H9 (cell line): ENCODE measurements at regions not wholly inside any gene's neighbourhood (a gene's known extent, or its start where the extent isn't known, plus 50 kb on each side); places are given as distances from the start of the nearest gene placed in this dataset.

Source experiments
- DNase-seq: peaks from one replicate; pipeline ENCODE4 v3.0.0-alpha.2; 2017
- H2AFZ ChIP-seq: one replicate; pipeline ENCODE4 v1.6.1; 2013; ENCODE audit warnings: mild to moderate bottlenecking, low read length, control low read depth, moderate library complexity
- H2AK5ac ChIP-seq: 2 replicates; pipeline ENCODE4 v1.6.1; 2013; ENCODE audit warnings: low read length, control low read depth, mixed read lengths; ENCODE audit not compliant: insufficient read length
- H2BK120ac ChIP-seq: one replicate; pipeline ENCODE4 v1.6.1; 2013; ENCODE audit warnings: low read depth, mild to moderate bottlenecking, low read length, control low read depth, inconsistent platforms; ENCODE audit not compliant: poor library complexity, severe bottlenecking
- H2BK12ac ChIP-seq: 2 replicates; pipeline ENCODE4 v1.6.1; 2013; ENCODE audit warnings: low read length, control low read depth, mixed read lengths, low read depth; ENCODE audit not compliant: insufficient read length
- H2BK15ac ChIP-seq: 2 replicates; pipeline ENCODE4 v1.6.1; 2013; ENCODE audit warnings: low read depth, low read length, control low read depth
- H2BK20ac ChIP-seq: one replicate; pipeline ENCODE4 v1.6.1; 2013; ENCODE audit warnings: low read depth, mild to moderate bottlenecking, low read length, control low read depth, inconsistent platforms; ENCODE audit not compliant: poor library complexity, severe bottlenecking
- H2BK5ac ChIP-seq: 2 replicates; pipeline ENCODE4 v1.6.1; 2013; ENCODE audit warnings: low read length, control low read depth, mixed read lengths; ENCODE audit not compliant: insufficient read length
- H3K14ac ChIP-seq: 2 replicates; pipeline ENCODE4 v1.6.1; 2013; ENCODE audit warnings: low read length, control low read depth; ENCODE audit not compliant: insufficient read depth
- H3K18ac ChIP-seq: 2 replicates; pipeline ENCODE4 v1.6.1; 2013; ENCODE audit warnings: low read depth, mild to moderate bottlenecking, mixed read lengths, low read length, control low read depth; ENCODE audit not compliant: insufficient read length
- H3K23ac ChIP-seq: 2 replicates; pipeline ENCODE4 v1.6.1; 2013; ENCODE audit warnings: low read length, control low read depth, mixed read lengths, low read depth; ENCODE audit not compliant: insufficient read length
- H3K23me2 ChIP-seq: 2 replicates; pipeline ENCODE4 v1.6.1; 2013; ENCODE audit warnings: low read depth, mild to moderate bottlenecking, mixed read lengths, low read length, control low read depth; ENCODE audit not compliant: insufficient read length, poor library complexity, severe bottlenecking
- H3K27ac ChIP-seq: 2 replicates; pipeline ENCODE4 v1.5.1; 2013; ENCODE audit warnings: low read length, control low read depth, mixed read lengths, low read depth; ENCODE audit not compliant: insufficient read length
- H3K27me3 ChIP-seq: 2 replicates; pipeline ENCODE4 v1.6.1; 2013; ENCODE audit warnings: low read length, control low read depth, inconsistent platforms; ENCODE audit not compliant: insufficient read depth
- H3K4ac ChIP-seq: 2 replicates; pipeline ENCODE4 v1.6.1; 2013; ENCODE audit warnings: low read depth, mild to moderate bottlenecking, control low read depth, inconsistent platforms, low read length, moderate library complexity
- H3K4me1 ChIP-seq: 2 replicates; pipeline ENCODE4 v1.6.1; 2013; ENCODE audit warnings: low read length, control low read depth, inconsistent platforms; ENCODE audit not compliant: insufficient read depth
- H3K4me2 ChIP-seq: 2 replicates; pipeline ENCODE4 v1.6.1; 2013; ENCODE audit warnings: low read length, control low read depth, mixed read lengths; ENCODE audit not compliant: insufficient read length, insufficient read depth
- H3K56ac ChIP-seq: 2 replicates; pipeline ENCODE4 v1.6.1; 2013; ENCODE audit warnings: low read depth, mild to moderate bottlenecking, mixed read lengths, low read length, control low read depth; ENCODE audit not compliant: insufficient read length
- H3K79me1 ChIP-seq: 2 replicates; pipeline ENCODE4 v1.6.1; 2013; ENCODE audit warnings: low read depth, mild to moderate bottlenecking, moderate library complexity, low read length, control low read depth, inconsistent platforms; ENCODE audit not compliant: insufficient read depth, poor library complexity, severe bottlenecking
- H3K79me2 ChIP-seq: 2 replicates; pipeline ENCODE4 v1.6.1; 2013; ENCODE audit warnings: low read length, control low read depth, inconsistent platforms; ENCODE audit not compliant: insufficient read depth
- H3K9ac ChIP-seq: 2 replicates; pipeline ENCODE4 v1.6.1; 2013; ENCODE audit warnings: low read length, control low read depth, mixed read lengths; ENCODE audit not compliant: insufficient read length; ENCODE audit errors: extremely low read depth
- H3K9me3 ChIP-seq: one replicate; pipeline ENCODE4 v1.6.1; 2013; ENCODE audit warnings: low read depth, low read length, inconsistent platforms; ENCODE audit not compliant: control insufficient read depth
- H3T11ph ChIP-seq: one replicate; pipeline ENCODE4 v1.6.1; 2013; ENCODE audit warnings: mild to moderate bottlenecking, low read length, control low read depth, inconsistent platforms
- H4K20me1 ChIP-seq: one replicate; pipeline ENCODE4 v1.6.1; 2013; ENCODE audit not compliant: control insufficient read depth, insufficient read length, insufficient read depth
- H4K5ac ChIP-seq: 2 replicates; pipeline ENCODE4 v1.6.1; 2013; ENCODE audit warnings: low read depth, mild to moderate bottlenecking, mixed read lengths, low read length, control low read depth; ENCODE audit not compliant: insufficient read length
- H4K8ac ChIP-seq: replicated peaks from 2 replicates; pipeline ENCODE4 v1.6.1; 2013; ENCODE audit warnings: low read length, control low read depth, mixed read lengths, low read depth; ENCODE audit not compliant: insufficient read length
- H4K91ac ChIP-seq: 2 replicates; pipeline ENCODE4 v1.6.1; 2013; ENCODE audit warnings: low read depth, mild to moderate bottlenecking, moderate library complexity, mixed read lengths, low read length, control low read depth; ENCODE audit not compliant: insufficient read length
- H3K27ac Mint-ChIP-seq, 3 experiments: 2 replicates in 2 of 3; 3 replicates in 1 of 3; pipeline ENCODE4 v1.8.0; 2020 to 2021; ENCODE audit warnings: mixed read lengths in 3 of 3, mild to moderate bottlenecking in 1 of 3, moderate library complexity in 1 of 3
- H3K27me3 Mint-ChIP-seq: 2 replicates; pipeline ENCODE4 v1.8.0; 2021; ENCODE audit warnings: low read depth, mild to moderate bottlenecking, moderate library complexity, mixed read lengths
- H3K36me3 Mint-ChIP-seq, 3 experiments: 2 replicates in 2 of 3; 3 replicates in 1 of 3; pipeline ENCODE4 v1.8.0; 2020 to 2021; ENCODE audit warnings: low read depth in 3 of 3, mixed read lengths in 3 of 3; ENCODE audit not compliant: insufficient read depth in 1 of 3
- H3K4me1 Mint-ChIP-seq, 2 experiments: 2 replicates each; pipeline ENCODE4 v1.8.0; 2020; ENCODE audit warnings: mixed read lengths in 2 of 2
- H3K4me3 Mint-ChIP-seq, 2 experiments: 2 replicates in 1 of 2; 3 replicates in 1 of 2; pipeline ENCODE4 v1.8.0; 2020 to 2021; ENCODE audit warnings: mild to moderate bottlenecking in 2 of 2, mixed read lengths in 2 of 2, moderate library complexity in 1 of 2
- H3K9me3 Mint-ChIP-seq, 2 experiments: 2 replicates in 1 of 2; 3 replicates in 1 of 2; pipeline ENCODE4 v1.8.0; 2020; ENCODE audit warnings: mild to moderate bottlenecking in 2 of 2, mixed read lengths in 2 of 2, moderate library complexity in 1 of 2
- WGBS: extraction: QIAGEN DNeasy Blood & Tissue Kit; methylation state at CpG from one replicate; pipeline ENCODE4 v1.1.7; 2013; ENCODE audit warnings: missing lambda C conversion rate, low lambda C conversion rate, mixed read lengths; ENCODE audit not compliant: insufficient read length; ENCODE audit errors: extremely low coverage; 5-methylcytosine and 5-hydroxymethylcytosine counted together
- TF ChIP-seq, protein P1 (sequence below): fragments of 200-600 bp; sonication (generic); conservative IDR thresholded peaks from 3 replicates; pipeline ENCODE4 v1.8.0; 2021; ENCODE audit warnings: antibody characterized with exemption, mild to moderate bottlenecking

DNA sequence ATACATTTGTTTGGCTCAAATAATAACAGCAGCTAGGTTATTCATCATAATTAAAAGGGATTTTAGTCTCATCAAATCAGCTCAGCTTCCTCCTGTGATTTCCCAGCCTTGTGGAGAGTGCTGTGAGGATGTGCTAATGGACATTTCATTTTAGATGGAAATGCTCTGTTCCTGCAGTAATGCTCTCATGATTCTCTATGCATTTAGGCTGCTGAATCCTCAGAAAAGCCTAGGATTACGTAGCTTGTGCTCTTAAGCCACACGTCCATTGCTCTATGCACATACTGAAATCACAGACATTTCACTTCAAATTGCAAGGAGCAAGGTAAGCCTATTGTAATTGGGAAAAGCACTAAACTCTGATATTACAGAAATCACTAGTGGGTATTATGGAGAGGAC is 226.6 kb upstream of the TMEM260 start:
- DNase-seq: no peak
- H3K9me3 Mint-ChIP-seq: peaks cover 11 to 13% of the 10 kb centered on the region in 2 experiments; a peak in 4 of 5 replicates

More for the DNA sequence above, 226.6 kb upstream of the TMEM260 start:
- H3K4me1 Mint-ChIP-seq: no peaks in the 10 kb centered on the region
- H3K36me3 Mint-ChIP-seq: no peaks in the 10 kb centered on the region; a peak in 1 of 7 replicates
- no peak overlapping the region for H3K56ac ChIP-seq
- no peak overlapping the region for H3K18ac ChIP-seq
- H3K23me2 ChIP-seq: no peaks in the 10 kb centered on the region
- no peak overlapping the region for H4K8ac ChIP-seq
- H2BK12ac ChIP-seq: no peak overlapping the region
- H3K4me2 ChIP-seq: no peak overlapping the region
- H4K20me1 ChIP-seq: no peaks in the 10 kb centered on the region
- H4K5ac ChIP-seq: no peak overlapping the region
- no peak overlapping the region for H2AK5ac ChIP-seq
- no peaks in the 10 kb centered on the region for H3K4me1 ChIP-seq
- H3K14ac ChIP-seq: no peak overlapping the region
- no peak overlapping the region for H2BK5ac ChIP-seq
- H3K9ac ChIP-seq: no peak overlapping the region
- H3K27me3 Mint-ChIP-seq: no peaks in the 10 kb centered on the region
- H2BK15ac ChIP-seq: no peak overlapping the region
- H3K9me3 ChIP-seq: no peaks in the 10 kb centered on the region
- no peak overlapping the region for H2BK120ac ChIP-seq
- no peaks in the 10 kb centered on the region for H3K79me2 ChIP-seq
- no peaks in the 10 kb centered on the region for H3K79me1 ChIP-seq
- TF ChIP-seq, protein P1, sequence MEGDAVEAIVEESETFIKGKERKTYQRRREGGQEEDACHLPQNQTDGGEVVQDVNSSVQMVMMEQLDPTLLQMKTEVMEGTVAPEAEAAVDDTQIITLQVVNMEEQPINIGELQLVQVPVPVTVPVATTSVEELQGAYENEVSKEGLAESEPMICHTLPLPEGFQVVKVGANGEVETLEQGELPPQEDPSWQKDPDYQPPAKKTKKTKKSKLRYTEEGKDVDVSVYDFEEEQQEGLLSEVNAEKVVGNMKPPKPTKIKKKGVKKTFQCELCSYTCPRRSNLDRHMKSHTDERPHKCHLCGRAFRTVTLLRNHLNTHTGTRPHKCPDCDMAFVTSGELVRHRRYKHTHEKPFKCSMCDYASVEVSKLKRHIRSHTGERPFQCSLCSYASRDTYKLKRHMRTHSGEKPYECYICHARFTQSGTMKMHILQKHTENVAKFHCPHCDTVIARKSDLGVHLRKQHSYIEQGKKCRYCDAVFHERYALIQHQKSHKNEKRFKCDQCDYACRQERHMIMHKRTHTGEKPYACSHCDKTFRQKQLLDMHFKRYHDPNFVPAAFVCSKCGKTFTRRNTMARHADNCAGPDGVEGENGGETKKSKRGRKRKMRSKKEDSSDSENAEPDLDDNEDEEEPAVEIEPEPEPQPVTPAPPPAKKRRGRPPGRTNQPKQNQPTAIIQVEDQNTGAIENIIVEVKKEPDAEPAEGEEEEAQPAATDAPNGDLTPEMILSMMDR: no peak
- no CpG with 5 or more reads among the region's 2 CpGs for WGBS
- no peak overlapping the region for H3K4me3 Mint-ChIP-seq
- H4K91ac ChIP-seq: no peak overlapping the region
- H3K27ac Mint-ChIP-seq: no peak overlapping the region
- no peak overlapping the region for H2AFZ ChIP-seq
- no peak overlapping the region for H3K27ac ChIP-seq
- no peak overlapping the region for H2BK20ac ChIP-seq
- no peak overlapping the region for H3K4ac ChIP-seq
- no peak overlapping the region for H3K23ac ChIP-seq
- no peaks in the 10 kb centered on the region for H3K27me3 ChIP-seq
- no peak overlapping the region for H3T11ph ChIP-seq
